Brain pericyte (primary cell): ENCODE measurements at regions not wholly inside any gene's neighbourhood (a gene's known extent, or its start where the extent isn't known, plus 50 kb on each side); places are given as distances from the start of the nearest gene placed in this dataset.

Experiments
- DNase-seq: peaks from one replicate; pipeline ENCODE4 v3.0.0-alpha.2; 2012; ENCODE audit warnings: low read depth, low spot score

DNA sequence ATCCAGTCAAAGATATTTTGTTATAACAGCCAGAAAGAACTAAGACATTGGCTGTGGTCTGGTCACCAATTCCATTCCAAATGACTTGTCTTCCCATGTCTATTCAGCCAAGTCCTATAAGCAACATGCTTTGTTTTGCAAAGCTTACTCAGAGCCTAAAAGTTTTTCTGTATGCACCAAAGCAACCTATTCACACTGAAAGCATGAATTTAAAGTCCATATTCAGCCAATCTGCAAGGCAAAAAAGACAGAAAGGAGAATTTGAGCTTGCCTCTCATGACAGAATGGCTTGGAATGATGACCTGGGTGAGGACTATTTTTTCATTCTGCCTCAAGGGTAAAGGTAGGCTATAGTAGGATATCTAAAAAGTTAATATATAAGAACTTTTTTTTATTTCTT, 323.2 kb upstream of the NOCT start:
- DNase-seq = no peak

DNA sequence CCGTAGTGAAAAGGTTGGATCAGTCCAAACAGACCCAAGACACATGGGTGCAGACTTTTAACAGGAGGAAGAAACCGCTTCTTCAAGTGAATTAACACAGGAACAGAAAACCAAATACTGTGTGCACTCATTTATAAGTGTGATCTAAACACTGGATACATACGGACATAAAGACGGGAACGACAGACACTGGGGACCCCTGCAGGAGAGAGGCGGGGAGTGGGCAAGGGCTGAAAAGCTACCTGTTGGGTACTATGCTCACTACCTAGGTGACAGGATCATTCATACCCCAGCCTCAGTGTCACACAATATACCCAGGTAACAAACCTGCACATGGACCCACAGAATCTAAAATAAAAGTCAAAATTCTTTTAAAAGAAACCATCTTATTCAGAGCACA, 326.0 kb upstream of the NOCT start:
- no peak for DNase-seq

DNA sequence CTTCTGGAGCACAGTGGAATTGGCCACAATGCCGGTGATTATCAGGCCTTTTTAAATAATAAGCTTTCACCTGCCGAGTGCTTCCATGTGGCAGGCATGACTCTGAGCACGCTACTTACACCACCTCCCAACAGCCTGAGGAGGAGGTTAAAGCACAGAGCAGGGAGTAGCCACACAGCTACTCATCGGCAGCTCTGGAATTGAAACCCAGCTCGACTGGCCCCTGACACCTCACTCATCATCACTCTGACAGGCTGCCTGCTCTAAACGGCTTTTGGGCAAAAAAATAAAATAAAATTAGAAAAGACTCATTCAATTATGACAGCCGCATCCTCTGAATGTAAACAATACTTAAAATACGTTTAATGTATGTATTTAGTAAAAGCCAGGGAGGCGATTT, 326.4 kb upstream of the NOCT start:
- DNase-seq = no peak

DNA sequence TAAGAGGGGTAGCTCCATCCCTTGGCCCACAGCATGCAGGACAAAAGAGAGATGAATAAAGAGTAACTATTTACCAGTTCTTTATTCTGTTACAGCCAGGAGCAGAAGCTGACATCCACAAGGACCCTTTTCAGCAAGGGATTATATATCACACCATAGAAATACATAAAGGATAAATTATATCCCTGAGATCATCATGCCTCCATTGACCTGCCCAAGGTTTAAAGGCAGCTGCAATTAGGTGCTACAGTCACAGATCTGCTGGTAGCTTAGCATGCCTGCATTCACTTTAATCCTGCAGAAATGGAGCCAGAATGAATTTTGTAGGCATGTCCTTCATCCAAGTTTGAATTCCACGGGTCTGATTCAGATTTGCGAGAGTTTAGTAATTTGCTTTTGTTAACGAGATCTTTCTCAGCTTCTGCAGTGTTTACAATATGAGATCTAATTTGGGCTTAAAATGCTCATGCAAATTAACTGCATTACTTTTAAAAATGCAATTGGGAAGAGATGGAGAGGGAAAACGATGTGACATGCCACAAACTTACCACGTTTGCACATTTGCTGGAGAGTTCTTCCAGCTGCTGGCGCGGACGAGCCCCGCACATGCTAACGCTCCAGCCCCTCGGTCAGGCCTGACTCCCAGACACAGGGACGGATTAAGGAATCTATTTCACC, 327.0 kb upstream of the NOCT start:
- no peak for DNase-seq

DNA sequence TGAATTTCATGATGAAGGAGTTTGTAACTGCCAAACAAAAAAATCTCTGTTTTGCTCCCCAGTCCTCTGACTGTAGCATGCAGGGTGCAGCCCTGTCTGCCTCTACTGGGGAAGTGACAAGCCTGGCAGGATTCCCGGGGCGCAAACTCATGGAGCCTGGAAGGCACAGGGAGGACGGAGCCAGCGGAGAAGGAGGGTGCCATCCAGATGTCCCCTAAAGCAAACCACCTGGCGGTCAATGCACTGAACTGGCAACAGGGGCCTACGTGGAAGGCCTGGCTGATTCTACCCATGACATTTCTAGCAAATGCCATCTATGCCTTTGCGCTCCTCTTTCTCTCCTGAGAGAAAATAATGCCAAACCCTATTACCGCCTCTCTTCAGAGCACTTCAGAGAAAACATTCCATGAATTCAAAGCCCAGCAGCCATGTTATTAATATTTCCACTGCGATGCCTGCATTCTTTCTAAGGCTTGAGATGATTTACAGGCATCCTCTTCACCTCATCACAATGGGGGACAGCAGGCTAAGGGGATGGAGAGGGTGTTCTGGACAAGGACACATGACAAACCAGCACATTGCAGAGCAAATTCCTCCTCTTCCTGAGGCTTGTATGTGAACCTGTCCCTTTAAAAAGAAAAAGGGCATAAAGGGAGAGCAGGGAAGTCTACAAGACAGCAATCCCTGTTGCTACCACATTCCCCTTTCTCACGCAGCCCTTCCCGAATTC, 329.3 kb upstream of the NOCT start:
- DNase-seq = no peak

DNA sequence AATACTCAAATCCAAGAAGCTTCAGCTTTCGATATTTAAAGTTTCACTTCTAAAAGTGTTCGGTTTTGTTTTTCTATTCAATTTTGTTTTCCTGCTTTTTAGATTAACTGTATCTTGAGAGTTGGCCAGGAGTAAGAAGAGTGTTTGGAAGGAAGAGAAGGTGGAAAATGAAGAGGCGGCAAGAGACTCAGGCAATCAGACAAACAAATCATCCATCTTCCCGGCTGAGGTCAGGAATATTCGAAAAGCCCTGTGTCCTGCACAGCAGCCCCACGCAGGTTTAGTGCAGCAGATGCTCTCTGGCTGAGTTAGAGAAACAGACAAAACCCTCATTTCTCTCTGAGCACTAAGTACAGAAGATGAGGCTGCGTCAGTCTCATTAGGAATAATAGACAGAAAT, 330.3 kb upstream of the NOCT start:
- DNase-seq = no peak

DNA sequence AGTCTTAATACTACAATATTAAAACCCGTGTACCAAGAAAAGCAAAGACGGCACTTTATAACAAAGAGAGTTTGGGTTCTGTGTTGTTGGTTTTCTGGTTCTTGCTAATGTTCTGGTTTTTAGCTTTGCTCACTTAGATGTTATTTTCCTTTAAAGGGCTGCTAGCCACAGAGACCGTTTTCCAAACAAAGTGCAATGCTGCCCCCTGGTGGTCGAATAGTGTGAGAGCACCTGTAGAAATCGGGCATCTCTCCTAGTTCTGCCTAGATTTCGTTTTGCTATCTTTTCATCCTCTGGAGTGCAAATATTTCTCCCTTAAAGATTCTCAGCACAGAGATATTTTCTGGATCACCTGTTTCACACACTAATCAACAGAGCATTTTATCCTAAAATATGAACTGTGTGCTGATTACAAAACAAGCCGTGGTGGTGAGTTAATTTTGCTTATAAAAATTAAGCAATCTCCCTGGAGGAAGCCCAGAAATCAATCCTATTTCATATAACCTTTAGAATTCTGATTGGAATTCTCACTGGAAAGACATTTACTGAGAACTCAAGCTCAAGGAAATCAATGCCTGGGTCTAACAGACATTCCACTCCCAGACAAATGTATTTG, 334.5 kb upstream of the NOCT start:
- peak; percentile 40 for DNase-seq

DNA sequence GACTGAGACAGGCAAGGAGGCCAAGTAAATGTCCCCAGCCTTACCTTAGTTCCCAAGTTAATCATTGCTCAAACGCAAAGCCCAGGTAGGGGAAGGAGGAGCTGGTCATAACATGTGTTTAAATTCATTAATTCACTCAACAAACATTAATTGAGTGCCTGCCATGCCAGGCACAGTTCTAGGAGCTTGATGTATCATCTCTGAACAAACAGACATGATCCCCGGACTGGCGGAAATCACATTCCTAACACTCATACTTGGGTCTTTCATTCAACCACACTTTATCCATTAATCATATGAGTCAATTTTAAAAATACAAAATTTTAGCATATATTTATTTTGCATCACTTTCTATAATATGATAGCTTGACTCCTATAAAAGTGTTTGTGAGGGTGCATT, 335.3 kb upstream of the NOCT start:
- no peak for DNase-seq

DNA sequence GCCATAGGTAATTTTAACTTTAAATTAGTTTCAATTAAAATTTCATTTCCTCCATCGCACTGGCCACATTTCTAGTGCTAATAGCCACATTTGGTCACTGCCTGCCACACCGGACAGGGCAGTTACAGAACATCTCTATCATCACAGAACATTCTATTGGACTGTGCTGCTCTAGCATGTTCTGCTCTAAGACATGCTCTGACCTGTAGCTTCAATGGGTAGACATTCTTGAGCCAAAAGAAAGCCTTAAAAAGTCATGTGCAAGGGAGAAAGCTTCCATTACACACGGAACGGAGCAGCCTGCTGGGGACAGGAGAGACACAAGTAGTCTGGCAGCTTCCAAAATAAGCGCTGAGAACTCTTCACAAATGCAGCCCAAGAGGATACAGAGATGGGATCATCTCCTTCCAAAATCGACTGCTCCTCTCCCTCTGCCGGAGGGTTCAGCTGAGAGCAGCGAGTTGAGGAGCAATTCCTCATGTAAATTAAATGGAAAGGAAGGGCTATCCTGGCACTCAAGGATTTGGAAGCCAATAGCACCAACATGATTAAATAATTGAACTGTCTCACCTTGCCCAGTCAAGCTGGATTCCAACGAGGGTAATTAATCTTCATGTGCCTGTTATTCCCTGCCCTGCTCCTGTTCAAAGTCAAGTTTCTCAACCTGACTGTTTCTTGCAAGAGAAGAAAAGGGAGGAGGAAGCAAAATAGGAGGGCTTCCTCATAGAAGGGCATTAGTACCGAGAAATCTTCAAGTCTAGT, 336.4 kb upstream of the NOCT start:
- no peak for DNase-seq

DNA sequence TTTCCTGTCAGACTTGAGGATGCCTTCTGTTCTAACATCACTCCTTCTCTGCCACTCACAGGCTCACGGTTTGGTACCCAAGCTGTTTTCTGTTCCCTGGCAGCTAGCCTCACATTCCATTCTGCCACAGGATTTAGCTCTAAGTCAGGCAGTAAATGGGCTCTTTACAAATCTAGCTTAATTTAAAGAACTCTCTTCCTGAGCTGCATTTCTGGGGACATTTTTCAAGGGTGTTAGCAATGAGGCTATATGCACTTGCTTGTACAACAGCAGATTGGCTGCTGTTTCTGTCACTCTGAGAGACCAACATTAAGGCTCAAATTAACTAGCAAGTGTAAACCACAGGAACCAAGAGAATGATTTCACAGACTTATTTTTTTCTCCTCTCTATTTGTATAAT, 337.8 kb upstream of the NOCT start:
- no peak for DNase-seq

DNA sequence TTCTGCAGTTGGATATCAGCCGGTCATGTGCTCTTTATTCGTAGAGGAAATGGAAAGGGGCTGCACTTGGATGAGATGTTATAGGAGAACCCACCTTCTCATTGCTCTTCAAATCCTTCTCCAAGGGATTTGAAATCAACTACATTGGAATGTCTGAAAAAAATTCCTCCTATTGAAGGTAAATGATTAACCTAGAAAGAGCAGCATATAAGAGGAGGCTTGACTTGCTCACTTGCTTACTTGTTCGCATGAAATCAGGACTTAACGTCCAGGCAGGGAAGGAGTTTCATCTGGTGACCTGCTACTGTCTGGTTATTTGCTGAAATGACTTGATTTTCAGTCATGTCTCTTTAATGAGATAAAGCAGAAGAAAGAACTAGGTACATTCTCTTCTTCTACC, 338.4 kb upstream of the NOCT start:
- no peak for DNase-seq

DNA sequence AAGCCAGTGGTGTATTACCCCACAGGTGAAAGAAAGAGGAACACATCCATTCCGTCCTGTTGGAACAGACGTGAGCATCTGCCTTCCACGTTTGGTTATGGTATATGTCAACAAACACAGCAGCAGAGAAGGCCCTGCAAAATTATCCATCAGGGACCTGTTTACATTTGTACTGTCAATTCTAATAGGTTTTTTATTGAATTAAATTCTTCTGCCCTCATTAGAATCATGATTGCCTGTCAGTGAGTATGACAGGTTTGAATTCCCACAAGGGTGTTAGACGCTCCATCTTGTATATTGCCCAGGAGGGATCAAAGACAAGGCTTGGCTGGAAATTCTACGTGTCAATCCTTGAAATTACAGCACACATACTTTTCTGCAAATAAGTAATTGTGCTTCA, 339.9 kb upstream of the NOCT start:
- DNase-seq = no peak

DNA sequence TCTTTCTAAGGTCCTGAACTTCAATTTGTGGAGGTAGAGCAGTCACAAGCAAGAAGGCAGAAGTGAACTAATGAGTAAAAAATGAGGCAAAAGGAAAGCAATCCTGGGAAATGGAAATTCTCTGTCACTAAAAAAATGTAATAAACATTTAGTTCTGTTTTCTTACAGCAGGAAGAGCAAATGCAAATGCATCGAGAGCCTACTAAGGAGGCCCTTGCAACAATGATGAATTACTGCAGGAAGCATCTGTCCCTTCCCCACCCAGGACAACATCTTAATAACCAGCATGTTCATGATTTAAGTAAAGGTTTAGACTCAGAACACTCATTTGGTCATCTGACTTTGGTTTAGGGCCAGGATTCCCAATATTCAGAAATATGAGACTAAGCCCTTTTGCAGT, 341.4 kb upstream of the NOCT start:
- no peak for DNase-seq

DNA sequence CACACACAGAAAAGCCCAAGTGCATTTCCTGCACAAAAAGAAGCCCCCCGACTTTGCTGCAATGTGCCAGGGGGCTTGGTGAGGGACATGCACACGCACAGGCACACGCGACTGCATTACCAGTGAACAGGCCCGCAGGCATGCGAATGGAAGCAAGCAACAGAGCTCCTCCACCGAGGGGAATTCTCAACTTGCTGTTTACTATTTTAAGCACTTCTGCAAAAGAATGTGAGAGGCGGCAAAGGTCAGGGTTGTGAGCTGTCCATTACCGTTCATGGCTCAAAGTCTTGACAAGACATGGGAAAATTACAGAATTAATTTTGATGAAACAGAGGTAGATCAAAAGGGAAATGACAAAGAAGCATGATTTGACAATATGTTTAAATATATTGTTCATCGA, 342.5 kb upstream of the NOCT start:
- DNase-seq = no peak

DNA sequence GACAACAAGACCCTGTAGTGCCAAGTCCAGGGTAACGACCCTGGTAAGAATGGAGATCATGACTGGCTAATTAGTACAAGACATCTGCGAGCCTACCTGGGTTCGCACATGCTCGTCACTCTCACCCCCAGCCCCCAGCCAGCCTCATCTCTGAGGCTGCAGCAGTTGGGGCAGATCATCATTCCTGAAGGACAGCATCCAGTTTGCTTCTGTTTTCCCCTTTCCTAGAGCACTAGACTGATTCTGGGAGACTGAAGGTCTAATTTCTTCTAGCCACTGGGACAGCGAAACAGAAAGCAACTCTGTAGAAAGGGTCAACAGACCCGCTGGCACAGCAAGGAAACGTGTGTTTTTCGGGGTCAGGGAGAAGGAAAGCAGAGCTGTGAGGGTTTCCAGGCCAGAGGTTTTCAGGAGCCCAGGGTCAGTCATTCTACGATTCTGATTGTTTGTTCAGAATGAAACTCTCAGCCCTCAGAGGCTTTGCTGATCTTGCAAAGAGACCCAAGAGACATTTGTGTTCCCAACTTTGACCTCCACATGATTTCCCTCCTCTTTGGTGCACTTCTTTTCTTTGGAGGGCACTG, 343.1 kb upstream of the NOCT start:
- no peak for DNase-seq

DNA sequence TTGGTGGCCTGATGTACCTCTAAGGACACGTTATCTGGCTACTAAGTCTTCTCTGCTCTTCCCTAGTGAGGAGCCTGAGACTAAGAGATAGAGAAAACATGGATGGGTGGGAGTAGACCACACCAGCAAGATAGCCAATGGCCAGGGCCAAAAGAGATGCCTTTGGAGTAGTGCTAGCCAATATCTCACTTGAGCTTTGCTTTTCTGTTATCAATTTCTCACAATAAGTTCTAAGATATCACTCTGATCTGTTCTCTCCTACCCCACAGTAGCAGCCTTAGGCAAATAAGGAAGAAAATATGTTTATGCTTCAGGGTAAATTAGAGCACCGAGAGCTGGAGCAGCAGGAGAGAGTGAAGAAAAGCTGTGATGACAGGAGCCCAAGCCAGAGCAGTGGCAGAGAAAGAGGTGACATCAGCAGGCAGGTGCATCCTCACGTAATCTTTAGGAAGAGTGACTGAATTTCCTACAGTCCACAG, 343.9 kb upstream of the NOCT start:
- DNase-seq = no peak

DNA sequence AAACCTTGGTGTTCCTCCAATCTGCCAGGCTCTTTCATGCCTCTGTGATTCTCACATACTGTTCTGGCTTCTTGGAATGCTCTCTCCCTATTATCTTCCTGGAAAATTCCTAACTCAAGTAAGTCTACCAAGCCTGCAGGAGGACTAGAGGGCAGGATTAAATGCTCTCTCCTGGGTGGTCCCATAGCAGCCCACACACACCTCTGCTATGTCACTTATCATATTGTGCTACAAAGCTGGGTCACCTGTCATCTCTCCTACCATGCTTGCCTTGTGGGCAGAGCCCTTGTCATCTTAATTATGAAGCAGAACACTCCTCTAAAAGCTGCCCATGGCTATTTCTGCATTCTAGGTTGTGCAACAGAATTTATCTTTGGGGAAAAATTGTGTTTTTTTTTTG, 344.5 kb upstream of the NOCT start:
- no peak for DNase-seq

DNA sequence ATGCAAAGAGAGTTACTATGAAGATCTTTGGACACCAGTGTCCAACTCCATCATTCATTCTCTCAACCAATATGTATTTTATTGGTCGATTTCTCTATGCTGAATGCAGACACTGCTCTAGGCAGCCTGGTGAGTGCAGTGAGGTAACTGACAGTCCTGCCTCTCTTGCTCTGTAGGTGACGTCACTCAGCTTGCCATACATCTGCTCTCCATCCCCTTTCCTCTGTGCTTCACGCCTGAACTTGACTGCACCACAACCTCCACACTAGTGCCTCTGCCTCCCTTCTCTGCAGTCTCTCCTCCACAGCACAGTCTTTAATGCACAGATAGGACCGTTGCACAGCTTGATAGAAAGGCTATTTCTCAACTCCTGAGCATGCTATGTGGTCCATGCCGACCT, 344.9 kb upstream of the NOCT start:
- no peak for DNase-seq

DNA sequence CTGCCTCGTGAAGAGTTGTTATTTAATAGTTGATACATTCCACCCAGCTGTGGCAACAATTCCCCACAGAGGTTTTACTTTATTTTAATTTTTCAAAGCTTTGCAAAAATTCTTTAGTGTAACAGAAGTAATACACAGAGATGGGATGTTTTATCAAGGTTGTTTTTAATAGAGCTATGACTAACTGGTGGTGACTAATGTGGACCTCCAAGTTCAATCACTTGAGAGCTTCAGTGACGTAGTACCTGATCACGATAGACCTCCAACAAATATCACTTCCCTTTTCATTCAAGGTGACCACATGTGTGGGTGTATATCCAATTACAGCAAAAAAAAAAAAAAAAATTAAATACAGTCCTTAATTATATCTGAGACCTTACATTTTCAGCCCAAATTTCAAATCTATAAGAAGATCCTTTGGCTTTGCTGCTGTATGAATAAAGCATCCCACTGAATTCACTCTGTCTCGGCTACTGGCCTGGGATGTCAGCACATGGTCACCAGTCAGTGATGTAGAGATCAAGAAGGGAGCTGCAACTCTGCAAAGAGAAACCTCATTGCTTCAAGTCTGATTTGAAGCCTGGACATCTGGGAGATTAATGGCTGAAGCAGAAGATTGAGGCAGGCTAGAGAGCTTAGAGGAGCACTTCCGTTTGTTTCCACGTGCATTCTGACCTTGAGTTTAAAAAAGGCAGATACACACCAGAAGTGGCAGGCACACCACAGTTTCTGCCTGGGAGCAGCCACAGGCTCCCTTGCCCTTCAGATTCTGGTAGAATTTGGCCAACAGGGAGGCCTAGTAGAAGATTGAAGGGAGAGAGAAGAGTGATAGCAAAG, 345.9 kb upstream of the NOCT start:
- DNase-seq = peak; percentile 72

DNA sequence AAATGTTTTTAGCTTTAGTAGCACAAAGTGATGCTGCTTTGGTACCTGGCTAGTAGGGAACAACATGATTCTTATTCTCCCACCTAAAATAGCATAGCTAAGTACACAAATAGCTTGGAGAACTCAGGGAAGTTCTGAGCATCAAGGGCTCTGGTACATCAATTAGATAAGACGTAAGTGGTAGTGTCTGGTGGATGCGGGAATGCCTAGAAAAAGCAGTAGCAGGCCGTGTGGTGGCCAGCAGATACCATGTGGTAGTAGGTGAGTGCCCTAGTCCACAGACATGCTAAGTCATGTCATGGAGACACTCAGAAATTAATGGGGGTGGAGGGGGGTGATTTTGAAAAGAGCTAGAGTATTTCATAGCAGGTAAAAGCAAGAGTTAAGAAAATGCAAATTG, 347.3 kb upstream of the NOCT start:
- DNase-seq = no peak

DNA sequence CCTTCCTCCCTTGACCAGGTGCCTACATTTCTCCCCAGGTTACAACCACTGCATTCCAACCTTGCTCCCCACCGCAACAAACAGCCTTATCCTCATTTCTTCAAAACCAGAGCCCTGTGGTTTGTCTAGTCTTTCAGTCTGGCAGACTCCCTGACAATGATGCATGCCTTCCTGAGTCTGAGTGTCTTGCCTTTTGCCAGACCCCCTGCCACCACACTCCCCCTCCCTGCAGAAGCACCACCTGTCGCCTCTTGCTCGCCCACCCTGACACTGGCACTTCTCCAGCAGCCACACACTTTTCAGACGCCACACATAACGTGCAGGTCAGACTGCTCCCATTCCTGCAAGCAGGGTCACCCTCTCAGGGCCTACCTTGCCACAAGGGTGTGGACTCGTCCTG, 349.2 kb upstream of the NOCT start:
- no peak for DNase-seq
